ENCODE measurements at regions not wholly inside any gene's neighbourhood (a gene's known extent, or its start where the extent isn't known, plus 50 kb on each side); places are given as distances from the start of the nearest gene placed in this dataset.

- Histone ChIP-seq H3K36me3 (ENCODE audit: control insufficient read depth in 1 of 2, insufficient read depth in 2 of 2, low read length in 2 of 2) (no peaks in the 10 kb centered on the region), H4K20me1 (ENCODE audit: insufficient read depth) (no peaks in the 10 kb centered on the region), H2AFZ (ENCODE audit: low read depth, low read length, poor library complexity, severe bottlenecking) (no peak overlapping the region), H3K79me2 (ENCODE audit: insufficient read depth, low read length) (no peaks in the 10 kb centered on the region), H3K9me3 (ENCODE audit: control insufficient read depth in 1 of 2, insufficient read depth in 1 of 2, low read depth in 1 of 2, low read length in 2 of 2) (peaks cover 0 to 6% of the 10 kb centered on the region in 2 experiments; a peak in 1 of 4 replicates), H3K4me2 (ENCODE audit: low read length) (no peak overlapping the region), H3K4me3 (replicated peaks in 1 of 2; ENCODE audit: low read depth in 1 of 2, low read length in 2 of 2) (no peak overlapping the region), H3K4me1 (ENCODE audit: control insufficient read depth in 1 of 2, insufficient read depth in 2 of 2, low read length in 2 of 2) (peaks cover 17 to 45% of the 10 kb centered on the region in 2 experiments), H3K27ac (ENCODE audit: low read depth, low read length) (no peak overlapping the region), H3K9ac (ENCODE audit: low read length) (no peak overlapping the region), H3K9me2 (ENCODE audit: insufficient read depth) (no peaks in the 10 kb centered on the region), H3K27me3 (ENCODE audit: insufficient read depth, low read length) (no peaks in the 10 kb centered on the region)
- no peak for TF ChIP-seq ZFX (IDR thresholded peaks at IDR 0.05)
- TF ChIP-seq YY1 (IDR thresholded peaks at IDR 0.05; ENCODE audit: extremely low read depth, insufficient replicate concordance, low read depth, low read length), result no peak
- no peak for TF ChIP-seq SIN3A (IDR thresholded peaks at IDR 0.05; ENCODE audit: low read depth)
- no peak for TF ChIP-seq ELF1 (IDR thresholded peaks at IDR 0.05; ENCODE audit: borderline replicate concordance, low read depth)
- TF ChIP-seq SP1 (IDR thresholded peaks at IDR 0.05; ENCODE audit: low read depth), result no peak
- no peak for TF ChIP-seq MAX (IDR thresholded peaks at IDR 0.05)
- no peak for TF ChIP-seq CTCF (IDR thresholded peaks at IDR 0.05 in 2 of 3, conservative IDR thresholded peaks at IDR 0.05 in 1 of 3; ENCODE audit: borderline replicate concordance in 1 of 3, insufficient read depth in 1 of 3, low read depth in 2 of 3, low read length in 2 of 3)
- TF ChIP-seq EZH2phosphoT487 (IDR thresholded peaks at IDR 0.05; ENCODE audit: borderline replicate concordance), result no peak
- TF ChIP-seq EGR1 (IDR thresholded peaks at IDR 0.05; ENCODE audit: low read depth), result no peak
- no peak for TF ChIP-seq CBX3 (IDR thresholded peaks at IDR 0.05; ENCODE audit: low read depth)
- TF ChIP-seq JUND (IDR thresholded peaks at IDR 0.05), result no peak
- no peak for TF ChIP-seq TCF7L2 (IDR thresholded peaks at IDR 0.05; ENCODE audit: borderline replicate concordance, extremely low read depth, insufficient read depth, insufficient read length)
- TF ChIP-seq POLR2A (IDR thresholded peaks at IDR 0.05; ENCODE audit: borderline replicate concordance, extremely low read depth, insufficient read depth, insufficient read length), result no peak
- no peak for TF ChIP-seq POLR2AphosphoS5 (IDR thresholded peaks at IDR 0.05; ENCODE audit: low read depth, low read length)
- TF ChIP-seq EZH2 (IDR thresholded peaks at IDR 0.05), result no peak
- no peak for TF ChIP-seq RAD21 (IDR thresholded peaks at IDR 0.05; ENCODE audit: low read depth)
- TF ChIP-seq REST (IDR thresholded peaks at IDR 0.05; ENCODE audit: low read depth), result no peak
- TF ChIP-seq ZNF274 (IDR thresholded peaks at IDR 0.05; ENCODE audit: low read depth, low read length), result no peak
- TF ChIP-seq CEBPB (IDR thresholded peaks at IDR 0.05; ENCODE audit: low read depth), result no peak
- no peak for TF ChIP-seq ZBTB33 (IDR thresholded peaks at IDR 0.05; ENCODE audit: extremely low read depth, insufficient replicate concordance, low read length)
- ChIA-PET POLR2A (no interaction called here), RAD21 (ENCODE audit: low non-redundant PET in 1 of 2, low total read pairs in 2 of 2, uncharacterized antibody in 2 of 2, unreplicated experiment in 2 of 2) (no interaction called here), CTCF (no interaction called here)
- BruUV-seq (replicated peaks), result no TSS peak
- DNase-seq (ENCODE audit: low read depth, low spot score) (no peak), ATAC-seq (no peak)
- intact Hi-C loops (cut with micrococcal nuclease), result no loop called here
Observed at GRCh38 chr20:4508773-4509172, 177.5 kb upstream of the PRNP start.
